GM10266 (cell line): ENCODE measurements at regions not wholly inside any gene's neighbourhood (a gene's known extent, or its start where the extent isn't known, plus 50 kb on each side); places are given as distances from the start of the nearest gene placed in this dataset.

ENCODE experiments used
- DNase-seq: peaks from one replicate; pipeline ENCODE4 v3.0.0; 2012; ENCODE audit errors: extremely low spot score
- CTCF ChIP-seq: IDR thresholded peaks from 2 replicates; pipeline ENCODE4 v1.5.1; 2012; ENCODE audit warnings: mild to moderate bottlenecking, low read depth; ENCODE audit not compliant: control insufficient read depth, insufficient read depth; ENCODE audit errors: missing control alignments

GRCh38 chr13:87498681-87499080, 172.5 kb upstream of the SLITRK5 start:
- no peak for TF ChIP-seq CTCF
- no peak for DNase-seq

GRCh38 chr13:87524775-87525174, 146.4 kb upstream of the SLITRK5 start:
- no peak for DNase-seq
- no peak for TF ChIP-seq CTCF

- DNase-seq: no peak
These were observed 137.4 kb upstream of the SLITRK5 start for GRCh38 chr13:87533776-87534175.

GRCh38 chr13:87535911-87536310, 135.3 kb upstream of the SLITRK5 start:
- TF ChIP-seq CTCF: no peak

More at GRCh38 chr13:87533776-87534175, 137.4 kb upstream of the SLITRK5 start:
- no peak for TF ChIP-seq CTCF

GRCh38 chr13:87536499-87536898, 134.7 kb upstream of the SLITRK5 start:
- peak; percentile 5 for DNase-seq
- TF ChIP-seq CTCF: no peak

More at GRCh38 chr13:87535911-87536310, 135.3 kb upstream of the SLITRK5 start:
- no peak for DNase-seq

GRCh38 chr13:87536899-87537298, 134.3 kb upstream of the SLITRK5 start:
- no peak for DNase-seq
- no peak for TF ChIP-seq CTCF

- no peak for TF ChIP-seq CTCF
- no peak for DNase-seq
These were observed 133.2 kb upstream of the SLITRK5 start for GRCh38 chr13:87537951-87538350.
